Chondrocyte (in vitro differentiated cells): ENCODE measurements at regions not wholly inside any gene's neighbourhood (a gene's known extent, or its start where the extent isn't known, plus 50 kb on each side); places are given as distances from the start of the nearest gene placed in this dataset.
"Not testable (repeated sequence)": the region's sequence is repeated elsewhere in the genome, so short reads cannot be mapped to it uniquely, and the experiment has no call there.

Experiments
- DNase-seq: peaks from one replicate; pipeline ENCODE4 v3.0.0; 2021; ENCODE audit warnings: mixed read lengths, low spot score
- H3K27ac Mint-ChIP-seq: one replicate; pipeline ENCODE4 v1.8.0; 2021; ENCODE audit warnings: mild to moderate bottlenecking, moderate library complexity, mixed read lengths; ENCODE audit not compliant: unreplicated experiment
- H3K27me3 Mint-ChIP-seq: 2 replicates; pipeline ENCODE4 v1.8.0; 2021; ENCODE audit warnings: low read depth, mixed read lengths
- H3K36me3 Mint-ChIP-seq: 2 replicates; pipeline ENCODE4 v1.8.0; 2021; ENCODE audit warnings: low read depth, mixed read lengths
- H3K4me1 Mint-ChIP-seq: 2 replicates; pipeline ENCODE4 v1.8.0; 2021; ENCODE audit warnings: low read depth, mild to moderate bottlenecking, mixed read lengths
- H3K4me3 Mint-ChIP-seq: one replicate; pipeline ENCODE4 v1.8.0; 2021; ENCODE audit warnings: mild to moderate bottlenecking, moderate library complexity, mixed read lengths; ENCODE audit not compliant: unreplicated experiment
- H3K9me3 Mint-ChIP-seq: 2 replicates; pipeline ENCODE4 v1.8.0; 2021; ENCODE audit warnings: low read depth, mixed read lengths
- TF ChIP-seq, protein P1 (sequence below): fragments of 200-600 bp; sonication (generic); IDR thresholded peaks from 2 replicates; pipeline ENCODE4 v1.5.0; 2021; ENCODE audit warnings: antibody characterized with exemption, mild to moderate bottlenecking, moderate library complexity

DNA sequence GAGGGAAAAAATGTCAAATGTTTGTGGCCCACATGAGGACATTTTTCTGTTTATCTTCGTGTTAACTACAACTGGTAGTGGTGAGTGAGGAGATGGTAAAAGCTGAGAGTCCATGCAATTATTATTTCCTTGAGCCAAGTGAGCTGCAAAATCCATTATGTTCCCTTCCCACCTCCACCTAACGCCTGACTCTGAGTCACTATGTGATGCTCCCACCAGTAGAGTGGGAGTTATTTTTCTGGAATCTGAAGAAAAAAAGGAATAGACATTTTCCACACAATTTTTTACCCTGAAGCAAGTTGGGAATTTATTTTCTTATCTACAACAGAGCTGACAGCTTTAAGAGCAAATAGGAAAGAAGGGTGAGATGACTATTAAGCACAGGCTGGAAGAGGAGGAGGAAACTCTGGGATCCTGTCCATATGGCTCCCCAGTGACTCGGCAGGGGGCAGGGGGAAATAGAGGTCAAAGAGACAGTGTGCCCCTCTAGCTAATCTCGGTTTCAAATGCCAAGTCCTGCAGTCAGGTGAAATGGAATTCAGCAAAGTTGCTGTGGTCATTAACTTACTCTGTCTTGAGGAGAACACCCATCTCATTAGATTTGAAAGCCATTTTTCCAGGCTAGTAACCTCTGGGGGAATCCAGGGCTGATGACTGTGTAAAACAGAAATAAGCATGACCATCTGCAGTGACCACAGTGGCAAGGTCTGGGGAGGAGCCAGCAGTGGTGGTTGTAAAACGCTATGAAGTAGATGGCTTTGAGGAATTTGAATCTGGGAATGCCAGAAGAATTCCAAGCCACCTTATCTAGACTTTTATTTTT, 463.9 kb downstream of the STK39 start:
- peaks cover 2% of the 10 kb centered on the region for H3K36me3 Mint-ChIP-seq
- no peak for DNase-seq
- H3K27ac Mint-ChIP-seq = peak overlapping the region; percentile 8
- H3K4me3 Mint-ChIP-seq = no peak overlapping the region
- peaks cover 16% of the 10 kb centered on the region for H3K4me1 Mint-ChIP-seq
- H3K9me3 Mint-ChIP-seq = no peaks in the 10 kb centered on the region
- TF ChIP-seq, protein P1, sequence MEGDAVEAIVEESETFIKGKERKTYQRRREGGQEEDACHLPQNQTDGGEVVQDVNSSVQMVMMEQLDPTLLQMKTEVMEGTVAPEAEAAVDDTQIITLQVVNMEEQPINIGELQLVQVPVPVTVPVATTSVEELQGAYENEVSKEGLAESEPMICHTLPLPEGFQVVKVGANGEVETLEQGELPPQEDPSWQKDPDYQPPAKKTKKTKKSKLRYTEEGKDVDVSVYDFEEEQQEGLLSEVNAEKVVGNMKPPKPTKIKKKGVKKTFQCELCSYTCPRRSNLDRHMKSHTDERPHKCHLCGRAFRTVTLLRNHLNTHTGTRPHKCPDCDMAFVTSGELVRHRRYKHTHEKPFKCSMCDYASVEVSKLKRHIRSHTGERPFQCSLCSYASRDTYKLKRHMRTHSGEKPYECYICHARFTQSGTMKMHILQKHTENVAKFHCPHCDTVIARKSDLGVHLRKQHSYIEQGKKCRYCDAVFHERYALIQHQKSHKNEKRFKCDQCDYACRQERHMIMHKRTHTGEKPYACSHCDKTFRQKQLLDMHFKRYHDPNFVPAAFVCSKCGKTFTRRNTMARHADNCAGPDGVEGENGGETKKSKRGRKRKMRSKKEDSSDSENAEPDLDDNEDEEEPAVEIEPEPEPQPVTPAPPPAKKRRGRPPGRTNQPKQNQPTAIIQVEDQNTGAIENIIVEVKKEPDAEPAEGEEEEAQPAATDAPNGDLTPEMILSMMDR = no peak
- H3K27me3 Mint-ChIP-seq = no peaks in the 10 kb centered on the region

GRCh38 chr2:167781629-167782028, 465.8 kb downstream of the STK39 start:
- not testable (repeated sequence) for H3K9me3 Mint-ChIP-seq, H3K4me3 Mint-ChIP-seq, H3K27ac Mint-ChIP-seq, H3K36me3 Mint-ChIP-seq, H3K27me3 Mint-ChIP-seq, DNase-seq
- peaks cover 16% of the 10 kb centered on the region for H3K4me1 Mint-ChIP-seq

DNA sequence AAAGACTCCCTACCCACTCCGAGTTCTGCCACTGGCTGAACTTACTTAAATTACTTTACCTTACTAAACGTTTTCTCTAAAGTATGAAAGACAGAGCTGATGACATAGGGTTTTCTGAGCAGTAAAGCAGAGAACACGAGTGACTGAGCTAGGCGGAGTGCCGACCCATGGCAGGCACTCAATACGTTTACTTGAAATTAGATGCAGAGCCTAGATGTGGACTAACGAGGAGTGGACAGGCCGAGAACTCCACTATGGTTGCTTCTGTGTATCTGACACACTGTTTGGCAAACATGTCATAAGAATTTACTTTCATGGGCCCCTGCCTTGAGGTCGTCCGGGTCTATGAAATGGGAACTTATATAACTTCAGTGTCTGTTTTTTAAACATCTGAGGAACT, 471.0 kb downstream of the STK39 start:
- no peaks in the 10 kb centered on the region for H3K4me1 Mint-ChIP-seq
- no peaks in the 10 kb centered on the region for H3K9me3 Mint-ChIP-seq
- DNase-seq = no peak
- H3K4me3 Mint-ChIP-seq = no peak overlapping the region
- no peaks in the 10 kb centered on the region for H3K27me3 Mint-ChIP-seq
- TF ChIP-seq, protein P1 = no peak
- H3K27ac Mint-ChIP-seq = no peak overlapping the region
- no peaks in the 10 kb centered on the region for H3K36me3 Mint-ChIP-seq

- TF ChIP-seq, protein P1 = no peak
- H3K4me1 Mint-ChIP-seq = no peaks in the 10 kb centered on the region
Measured at GRCh38 chr2:167771628-167772027, 475.8 kb downstream of the STK39 start.

GRCh38 chr2:167769020-167769419, 478.4 kb downstream of the STK39 start:
- TF ChIP-seq, protein P1 = no peak
- Mint-ChIP-seq H3K27me3 (no peaks in the 10 kb centered on the region), H3K36me3 (no peaks in the 10 kb centered on the region), H3K27ac (no peak overlapping the region), H3K4me3 (no peak overlapping the region), H3K9me3 (no peaks in the 10 kb centered on the region), H3K4me1 (no peaks in the 10 kb centered on the region)
- DNase-seq = no peak

More at GRCh38 chr2:167771628-167772027, 475.8 kb downstream of the STK39 start:
- no peak overlapping the region for H3K27ac Mint-ChIP-seq
- H3K36me3 Mint-ChIP-seq = no peaks in the 10 kb centered on the region
- no peaks in the 10 kb centered on the region for H3K27me3 Mint-ChIP-seq
- no peak for DNase-seq
- H3K4me3 Mint-ChIP-seq = no peak overlapping the region
- H3K9me3 Mint-ChIP-seq = no peaks in the 10 kb centered on the region

DNA sequence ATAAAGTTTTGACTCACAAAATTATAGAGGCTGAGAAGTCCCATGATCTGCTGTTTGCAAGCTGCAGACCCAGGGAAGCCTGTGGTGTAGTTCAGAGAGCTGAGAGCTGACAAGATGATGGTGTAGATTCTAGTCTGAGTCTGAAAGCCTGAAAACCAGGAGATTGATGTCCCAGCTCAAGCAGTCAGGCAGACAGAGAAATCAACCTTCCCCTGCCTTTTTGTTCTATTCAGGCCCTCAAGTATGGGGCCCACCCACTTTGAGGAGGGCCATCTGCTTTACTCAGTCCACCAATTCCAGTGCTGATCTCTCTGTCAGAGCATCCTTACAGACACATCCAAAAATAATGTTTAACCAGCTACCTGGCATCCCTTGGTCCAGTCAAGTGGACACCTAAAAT, 479.6 kb downstream of the STK39 start:
- Mint-ChIP-seq H3K27me3 (no peaks in the 10 kb centered on the region), H3K27ac (no peak overlapping the region), H3K36me3 (no peaks in the 10 kb centered on the region), H3K4me3 (no peak overlapping the region), H3K4me1 (peaks cover under 1% of the 10 kb centered on the region), H3K9me3 (no peaks in the 10 kb centered on the region)
- TF ChIP-seq, protein P1 = no peak
- no peak for DNase-seq
